H1 (cell line): ENCODE measurements at regions not wholly inside any gene's neighbourhood (a gene's known extent, or its start where the extent isn't known, plus 50 kb on each side); places are given as distances from the start of the nearest gene placed in this dataset.

Experiments used
- CTCF ChIA-PET: fragments of 300-600 bp; sonication (Branson Sonifier 250); formaldehyde crosslinking; loops from one replicate; lab custom pipeline; 2021; ENCODE audit not compliant: partially characterized antibody; lab: Charles Lee
- POLR2A ChIA-PET: fragments of 300-600 bp; sonication (Branson Sonifier 250); formaldehyde crosslinking; loops from one replicate; lab custom pipeline; 2021; ENCODE audit warnings: inconsistent platforms; ENCODE audit not compliant: partially characterized antibody; lab: Charles Lee
- DNase-seq, 2 experiments: peaks; one replicate each; pipeline versions ENCODE4 v3.0.0 to v3.0.0-alpha.2; 2010 to 2022; ENCODE audit warnings: low spot score in 2 of 2, low read depth in 1 of 2, mixed read lengths in 1 of 2
- FAIRE-seq: peaks from 2 replicates; lab custom pipeline; 2011; peaks lifted over from hg19 to GRCh38; lab: Jason Lieb, UNC
- H2AFZ ChIP-seq: 2 replicates; pipeline ENCODE4 v1.8.1; 2012; ENCODE audit warnings: low read length, inconsistent platforms
- H2AK5ac ChIP-seq: 2 replicates; pipeline ENCODE4 v1.6.1; 2013; ENCODE audit warnings: low read depth, low read length
- H2BK120ac ChIP-seq: replicated peaks from 2 replicates; pipeline ENCODE3; 2013; ENCODE audit warnings: low read depth, low read length, inconsistent platforms
- H2BK12ac ChIP-seq: 2 replicates; pipeline ENCODE4 v1.6.1; 2013; ENCODE audit warnings: low read depth, low read length
- H2BK15ac ChIP-seq: 2 replicates; pipeline ENCODE4 v1.6.1; 2013; ENCODE audit warnings: low read length
- H2BK20ac ChIP-seq: 2 replicates; pipeline ENCODE4 v1.6.1; 2013; ENCODE audit warnings: low read length
- H2BK5ac ChIP-seq: 2 replicates; pipeline ENCODE4 v1.6.1; 2013; ENCODE audit warnings: low read depth, low read length
- H3K14ac ChIP-seq: 2 replicates; pipeline ENCODE4 v1.6.1; 2013; ENCODE audit warnings: inconsistent platforms; ENCODE audit not compliant: insufficient read length
- H3K18ac ChIP-seq: 2 replicates; pipeline ENCODE4 v1.6.1; 2013; ENCODE audit warnings: low read length; ENCODE audit errors: extremely low read depth
- H3K23ac ChIP-seq: 2 replicates; pipeline ENCODE4 v1.6.1; 2013; ENCODE audit warnings: inconsistent platforms; ENCODE audit not compliant: insufficient read length
- H3K23me2 ChIP-seq: 2 replicates; pipeline ENCODE4 v1.6.1; 2013; ENCODE audit warnings: low read depth, low read length
- H3K27ac ChIP-seq: 2 replicates; pipeline ENCODE4 v1.6.1; 2011; ENCODE audit warnings: low read depth, low read length, inconsistent platforms
- H3K27me3 ChIP-seq, 4 experiments: replicated peaks in 1 of 4; 1 replicate in 1 of 4; 2 replicates in 3 of 4; pipeline versions ENCODE4 v1.6.1 to v1.8.1; 2011 to 2013; ENCODE audit warnings: low read length in 3 of 4, mild to moderate bottlenecking in 3 of 4, inconsistent platforms in 2 of 4, mixed read lengths in 2 of 4, moderate library complexity in 1 of 4; ENCODE audit not compliant: control insufficient read depth in 3 of 4, insufficient read depth in 3 of 4; ENCODE audit errors: extremely low read depth in 1 of 4
- H3K36me3 ChIP-seq, 4 experiments: 2 replicates each; pipeline versions ENCODE4 v1.6.1 to v1.8.1; 2011 to 2013; ENCODE audit warnings: mild to moderate bottlenecking in 4 of 4, low read length in 3 of 4, moderate library complexity in 2 of 4, control low read depth in 1 of 4, inconsistent platforms in 1 of 4; ENCODE audit not compliant: insufficient read depth in 4 of 4, control insufficient read depth in 2 of 4
- H3K4ac ChIP-seq: replicated peaks from 2 replicates; pipeline ENCODE3; 2013; ENCODE audit warnings: low read length, low read depth, mixed read lengths, inconsistent platforms; ENCODE audit not compliant: insufficient read length
- H3K4me1 ChIP-seq, 4 experiments: replicated peaks in 1 of 4; 1 replicate in 1 of 4; 2 replicates in 3 of 4; pipeline versions ENCODE4 v1.6.1 to v1.8.1; 2011 to 2013; ENCODE audit warnings: low read length in 3 of 4, inconsistent platforms in 2 of 4, mixed read lengths in 1 of 4; ENCODE audit not compliant: insufficient read depth in 4 of 4, control insufficient read depth in 3 of 4
- H3K4me2 ChIP-seq, 2 experiments: 2 replicates each; pipeline versions ENCODE4 v1.6.1 to v1.8.1; 2011 to 2013; ENCODE audit warnings: low read depth in 2 of 2, low read length in 2 of 2, control low read depth in 1 of 2, inconsistent platforms in 1 of 2, mild to moderate bottlenecking in 1 of 2; ENCODE audit not compliant: insufficient read depth in 1 of 2
- H3K4me3 ChIP-seq, 4 experiments: fragments of 200-600, 300-600 bp in 1 of 4; sonication (generic), shearing (Covaris generic), sonication (Bioruptor Twin) in 1 of 4; 2 replicates each; pipeline versions ENCODE4 v1.5.1 to v1.8.1; 2011 to 2016; ENCODE audit warnings: low read length in 4 of 4, low read depth in 3 of 4, control low read depth in 2 of 4, inconsistent platforms in 2 of 4, mild to moderate bottlenecking in 2 of 4, mixed read lengths in 1 of 4, moderate library complexity in 1 of 4; ENCODE audit not compliant: insufficient read depth in 2 of 4; ENCODE audit errors: extremely low read depth in 1 of 4
- H3K56ac ChIP-seq: replicated peaks from 2 replicates; pipeline ENCODE3; 2013; ENCODE audit warnings: low read depth, mild to moderate bottlenecking, mixed read lengths, low read length, inconsistent platforms; ENCODE audit not compliant: insufficient read length
- H3K79me1 ChIP-seq: 2 replicates; pipeline ENCODE4 v1.6.1; 2013; ENCODE audit warnings: low read depth, low read length, control low read depth
- H3K79me2 ChIP-seq, 2 experiments: 2 replicates each; pipeline versions ENCODE4 v1.6.1 to v1.8.1; 2012 to 2013; ENCODE audit warnings: low read length in 2 of 2, mild to moderate bottlenecking in 2 of 2, inconsistent platforms in 1 of 2; ENCODE audit not compliant: insufficient read depth in 2 of 2, control insufficient read depth in 1 of 2
- H3K9ac ChIP-seq, 4 experiments: replicated peaks in 1 of 4; 1 replicate in 1 of 4; 2 replicates in 3 of 4; pipeline versions ENCODE4 v1.6.1 to v1.8.1; 2011 to 2013; ENCODE audit warnings: low read depth in 3 of 4, low read length in 3 of 4, control low read depth in 2 of 4, mild to moderate bottlenecking in 2 of 4, moderate library complexity in 2 of 4, inconsistent platforms in 1 of 4; ENCODE audit errors: extremely low read depth in 1 of 4
- H3K9me3 ChIP-seq, 2 experiments: 2 replicates each; pipeline versions ENCODE4 v1.6.1 to v1.8.1; 2012 to 2013; ENCODE audit warnings: mild to moderate bottlenecking in 2 of 2, moderate library complexity in 2 of 2, control low read depth in 1 of 2, inconsistent platforms in 1 of 2, low read depth in 1 of 2, low read length in 1 of 2, mixed read lengths in 1 of 2; ENCODE audit not compliant: insufficient read depth in 2 of 2
- H4K20me1 ChIP-seq, 2 experiments: replicated peaks in 1 of 2; 2 replicates each; pipeline versions ENCODE3 to v1.8.1; 2011 to 2013; ENCODE audit warnings: inconsistent platforms in 2 of 2, low read length in 2 of 2, mild to moderate bottlenecking in 1 of 2; ENCODE audit not compliant: insufficient read depth in 2 of 2, control insufficient read depth in 1 of 2
- H4K5ac ChIP-seq: 2 replicates; pipeline ENCODE4 v1.6.1; 2013; ENCODE audit warnings: low read length, low read depth, mixed read lengths, inconsistent platforms; ENCODE audit not compliant: insufficient read length
- H4K8ac ChIP-seq: 2 replicates; pipeline ENCODE4 v1.8.0; 2013; ENCODE audit warnings: mild to moderate bottlenecking, moderate library complexity, low read length, inconsistent platforms; ENCODE audit not compliant: insufficient read depth; ENCODE audit errors: extremely low read depth
- H4K91ac ChIP-seq: replicated peaks from 2 replicates; pipeline ENCODE3; 2013; ENCODE audit warnings: low read length, mixed read lengths, inconsistent platforms; ENCODE audit not compliant: insufficient read length
- ATF3 ChIP-seq: IDR thresholded peaks from 2 replicates; pipeline ENCODE4 v1.6.1; 2011; ENCODE audit warnings: low read depth, mild to moderate bottlenecking, low read length; ENCODE audit not compliant: insufficient read depth
- BRCA1 ChIP-seq: IDR thresholded peaks from 2 replicates; pipeline ENCODE4 v1.6.1; 2012; ENCODE audit warnings: low read depth, low read length, improper control_type of control experiment
- CBX5 ChIP-seq: fragments of 300-800, 300-1000 bp; sonication (generic); IDR thresholded peaks from 2 replicates; pipeline ENCODE4 v1.7.1; 2016; ENCODE audit warnings: antibody characterized with exemption, low read length, low read depth
- CBX8 ChIP-seq: fragments of 300-800, 300-1000 bp; sonication (generic); IDR thresholded peaks from 2 replicates; pipeline ENCODE4 v1.7.1; 2016; ENCODE audit warnings: low read depth, low read length, borderline replicate concordance
- CHD2 ChIP-seq: IDR thresholded peaks from 2 replicates; pipeline ENCODE4 v1.6.1; 2012; ENCODE audit warnings: low read length, improper control_type of control experiment
- CTBP2 ChIP-seq: IDR thresholded peaks from 2 replicates; pipeline ENCODE4 v1.7.0; 2011; ENCODE audit warnings: borderline replicate concordance, mild to moderate bottlenecking, moderate library complexity, mixed read lengths, low read length; ENCODE audit not compliant: insufficient read depth, insufficient read length
- EZH2 ChIP-seq: fragments of 200-600 bp; sonication (generic); IDR thresholded peaks from 2 replicates; pipeline ENCODE4 v1.7.1; 2012; ENCODE audit warnings: low read depth, mild to moderate bottlenecking, moderate library complexity, low read length, inconsistent platforms; ENCODE audit not compliant: severe bottlenecking
- JUND ChIP-seq: IDR thresholded peaks from 2 replicates; pipeline ENCODE4 v1.6.1; 2011; ENCODE audit warnings: mild to moderate bottlenecking, improper control_type of control experiment, low read length
- MAFK ChIP-seq: IDR thresholded peaks from 2 replicates; pipeline ENCODE4 v1.6.1; 2012; ENCODE audit warnings: low read depth, mild to moderate bottlenecking, improper control_type of control experiment, low read length
- PHF8 ChIP-seq: fragments of 200-600 bp; sonication (generic); conservative IDR thresholded peaks from 2 replicates; pipeline ENCODE4 v1.7.1; 2012; ENCODE audit warnings: low read depth, mild to moderate bottlenecking, inconsistent platforms, low read length, moderate library complexity
- RNF2 ChIP-seq: fragments of 200-900, 300-1000 bp; sonication (generic); IDR thresholded peaks from 2 replicates; pipeline ENCODE4 v1.7.1; 2016; ENCODE audit warnings: borderline replicate concordance, low read depth, mild to moderate bottlenecking, antibody characterized with exemption, low read length; ENCODE audit not compliant: poor library complexity, severe bottlenecking; ENCODE audit errors: missing control alignments
- TBP ChIP-seq: IDR thresholded peaks from 2 replicates; pipeline ENCODE4 v1.6.1; 2011; ENCODE audit warnings: low read depth, low read length, improper control_type of control experiment
- TCF12 ChIP-seq: IDR thresholded peaks from 2 replicates; pipeline ENCODE4 v1.6.1; 2011; ENCODE audit warnings: low read depth, mild to moderate bottlenecking, low read length
- ZNF274 ChIP-seq: IDR thresholded peaks from 2 replicates; pipeline ENCODE4 v1.7.0; 2012; ENCODE audit warnings: low read length, borderline replicate concordance; ENCODE audit errors: extremely low read depth
- WGBS, 2 experiments: shearing (Covaris generic) in 1 of 2; methylation state at CpG; one replicate each; pipeline versions ENCODE4 v1.1.6 to v1.1.7; 2013 to 2015; ENCODE audit warnings: low lambda C conversion rate in 2 of 2, mixed read lengths in 2 of 2, inconsistent platforms in 1 of 2, low coverage in 1 of 2, missing lambda C conversion rate in 1 of 2; ENCODE audit not compliant: insufficient replicate concordance in 2 of 2, insufficient coverage in 1 of 2, insufficient read length in 1 of 2; ENCODE audit errors: extremely low coverage in 1 of 2, missing lambda C conversion rate in 1 of 2; 5-methylcytosine and 5-hydroxymethylcytosine counted together

GRCh38 chrX:44439242-44439794 lies 95.8 kb upstream of the EFHC2 start:
- H4K8ac ChIP-seq = no peak overlapping the region
- no peak overlapping the region for H3K23ac ChIP-seq
- H2AK5ac ChIP-seq = no peak overlapping the region
- no peak overlapping the region for H4K91ac ChIP-seq
- no peaks in the 10 kb centered on the region for H4K20me1 ChIP-seq
- no peak overlapping the region for H2BK20ac ChIP-seq
- H3K27ac ChIP-seq = no peak overlapping the region
- H2AFZ ChIP-seq = no peak overlapping the region
- CTCF ChIA-PET = no interaction called here
- H3K36me3 ChIP-seq = no peaks in the 10 kb centered on the region
- H3K14ac ChIP-seq = no peak overlapping the region
- no peak overlapping the region for H4K5ac ChIP-seq
- H3K79me1 ChIP-seq = no peaks in the 10 kb centered on the region
- no peak for FAIRE-seq
- H3K9ac ChIP-seq = no peak overlapping the region
- no peak overlapping the region for H2BK120ac ChIP-seq
- 58% methylated on average over 2 of the region's 2 CpGs; no CpG with 5 or more reads in 1 of the 2 experiments for WGBS, 2 experiments
- no peaks in the 10 kb centered on the region for H3K79me2 ChIP-seq
- no peak overlapping the region for H3K4me2 ChIP-seq
- no peak overlapping the region for H2BK15ac ChIP-seq
- no peaks in the 10 kb centered on the region for H3K4me1 ChIP-seq
- no peaks in the 10 kb centered on the region for H3K27me3 ChIP-seq
- H3K18ac ChIP-seq = no peak overlapping the region
- no peak overlapping the region for H2BK12ac ChIP-seq
- no peak overlapping the region for H3K4ac ChIP-seq
- no peaks in the 10 kb centered on the region for H3K9me3 ChIP-seq
- H3K56ac ChIP-seq = no peak overlapping the region
- DNase-seq = no peak
- no peak overlapping the region for H2BK5ac ChIP-seq
- H3K23me2 ChIP-seq = no peaks in the 10 kb centered on the region
- POLR2A ChIA-PET = no interaction called here
- no peak overlapping the region for H3K4me3 ChIP-seq
- no peak for TF ChIP-seq BRCA1
- TF ChIP-seq CBX8 = no peak
- no peak for TF ChIP-seq TBP
- no peak for TF ChIP-seq RNF2
- TF ChIP-seq JUND = no peak
- no peak for TF ChIP-seq EZH2
- no peak for TF ChIP-seq ZNF274
- no peak for TF ChIP-seq PHF8
- no peak for TF ChIP-seq MAFK
- TF ChIP-seq CTBP2 = no peak
- TF ChIP-seq CHD2 = no peak
- TF ChIP-seq TCF12 = no peak
- no peak for TF ChIP-seq CBX5
- no peak for TF ChIP-seq ATF3
